GM23338 (cell line): ENCODE measurements at regions not wholly inside any gene's neighbourhood (a gene's known extent, or its start where the extent isn't known, plus 50 kb on each side); places are given as distances from the start of the nearest gene placed in this dataset.

Source experiments
- ATAC-seq: fragments of 200-7000 bp; cut with Tn5 transposase; 3 replicates; pipeline ENCODE4 v1.9.1; 2020
- DNase-seq: peaks from one replicate; pipeline ENCODE4 v3.0.0-alpha.2; 2015; ENCODE audit warnings: low spot score
- H2AFZ ChIP-seq: fragments of 200-600 bp; sonication (generic); 2 replicates; pipeline ENCODE4 v1.8.0; 2016; ENCODE audit warnings: antibody characterized with exemption, mild to moderate bottlenecking, moderate library complexity
- H3F3A ChIP-seq: fragments of 200-600 bp; sonication (generic); replicated peaks from 2 replicates; pipeline ENCODE4 v1.8.0; 2017; ENCODE audit warnings: antibody characterized with exemption, mixed run types, low read depth
- H3K27ac ChIP-seq: fragments of 200-600 bp; sonication (generic); 2 replicates; pipeline ENCODE4 v1.6.1; 2016; ENCODE audit warnings: low read depth
- H3K27me3 ChIP-seq: fragments of 200-600 bp; sonication (generic); 2 replicates; pipeline ENCODE4 v1.8.0; 2016; ENCODE audit warnings: mild to moderate bottlenecking, mixed run types, moderate library complexity; ENCODE audit not compliant: insufficient read depth
- H3K36me3 ChIP-seq: fragments of 200-600 bp; sonication (generic); 2 replicates; pipeline ENCODE4 v1.8.0; 2016; ENCODE audit warnings: mild to moderate bottlenecking; ENCODE audit not compliant: insufficient read depth
- H3K4me1 ChIP-seq: fragments of 200-600 bp; sonication (generic); 2 replicates; pipeline ENCODE4 v1.8.0; 2016; ENCODE audit warnings: mild to moderate bottlenecking, moderate library complexity; ENCODE audit not compliant: insufficient read depth
- H3K4me2 ChIP-seq: fragments of 200-600 bp; sonication (generic); 2 replicates; pipeline ENCODE4 v1.7.1; 2017; ENCODE audit warnings: mixed run types
- H3K4me3 ChIP-seq: fragments of 200-600 bp; sonication (generic); 2 replicates; pipeline ENCODE4 v1.6.1; 2016; ENCODE audit warnings: mixed run types
- H3K79me2 ChIP-seq: fragments of 200-600 bp; sonication (generic); replicated peaks from 2 replicates; pipeline ENCODE4 v1.8.0; 2017; ENCODE audit warnings: mild to moderate bottlenecking; ENCODE audit not compliant: insufficient read depth
- H3K9me2 ChIP-seq: fragments of 200-600 bp; sonication (generic); 2 replicates; pipeline ENCODE4 v1.8.0; 2017; ENCODE audit not compliant: insufficient read depth
- H4K20me1 ChIP-seq: fragments of 200-600 bp; sonication (generic); replicated peaks from 2 replicates; pipeline ENCODE4 v1.8.0; 2017; ENCODE audit warnings: mild to moderate bottlenecking; ENCODE audit not compliant: insufficient read depth
- H3K27ac Mint-ChIP-seq: 2 replicates; pipeline ENCODE4 v1.8.0; 2020; ENCODE audit warnings: inconsistent platforms, mild to moderate bottlenecking, moderate library complexity, mixed read lengths
- H3K27me3 Mint-ChIP-seq: 3 replicates; pipeline ENCODE4 v1.8.0; 2022; ENCODE audit warnings: low read depth, mild to moderate bottlenecking, moderate library complexity, mixed read lengths, inconsistent platforms; ENCODE audit not compliant: insufficient read depth, poor library complexity
- H3K36me3 Mint-ChIP-seq: 3 replicates; pipeline ENCODE4 v1.8.0; 2021; ENCODE audit warnings: low read depth, mild to moderate bottlenecking, inconsistent platforms, moderate library complexity, mixed read lengths
- H3K4me1 Mint-ChIP-seq: 3 replicates; pipeline ENCODE4 v1.8.0; 2020; ENCODE audit warnings: mild to moderate bottlenecking, inconsistent platforms, mixed read lengths
- H3K4me3 Mint-ChIP-seq: 3 replicates; pipeline ENCODE4 v1.8.0; 2021; ENCODE audit warnings: moderate library complexity, mild to moderate bottlenecking, inconsistent platforms, mixed read lengths
- H3K9me3 Mint-ChIP-seq: 3 replicates; pipeline ENCODE4 v1.8.0; 2020; ENCODE audit warnings: moderate library complexity, mild to moderate bottlenecking, inconsistent platforms, mixed read lengths
- CREB1 ChIP-seq: fragments of 250-450 bp; sonication (Bioruptor Pico); IDR thresholded peaks from 2 replicates; pipeline ENCODE4 v1.5.0; 2020; ENCODE audit warnings: low read depth, mild to moderate bottlenecking, moderate library complexity
- CTCF ChIP-seq, 2 experiments: fragments of 200-600 bp in 1 of 2; sonication (generic) in 1 of 2; conservative IDR thresholded peaks; 2 replicates each; pipeline versions ENCODE4 v1.5.1 to v1.6.1; 2016 to 2017; ENCODE audit warnings: antibody characterized with exemption in 2 of 2, low read depth in 2 of 2, mild to moderate bottlenecking in 2 of 2, moderate library complexity in 1 of 2
- EZH2 ChIP-seq: fragments of 200-600 bp; sonication (generic); IDR thresholded peaks from one replicate; pipeline ENCODE4 v1.8.0; 2017; ENCODE audit warnings: antibody characterized with exemption, mild to moderate bottlenecking, low read depth; ENCODE audit not compliant: unreplicated experiment
- EZH2phosphoT487 ChIP-seq: fragments of 200-600 bp; sonication (generic); IDR thresholded peaks from one replicate; pipeline ENCODE4 v1.8.1; 2018; ENCODE audit warnings: antibody characterized with exemption; ENCODE audit not compliant: unreplicated experiment
- JUNB ChIP-seq: IDR thresholded peaks from one replicate; pipeline ENCODE4 v1.6.1; 2016; ENCODE audit warnings: antibody characterized with exemption; ENCODE audit not compliant: unreplicated experiment
- NANOG ChIP-seq: IDR thresholded peaks from 2 replicates; pipeline ENCODE4 v1.6.1; 2016; ENCODE audit warnings: antibody characterized with exemption, borderline replicate concordance
- STAT1 ChIP-seq: IDR thresholded peaks from one replicate; pipeline ENCODE4 v1.6.1; 2016; ENCODE audit warnings: antibody characterized with exemption; ENCODE audit not compliant: unreplicated experiment
- ZNF331 ChIP-seq: fragments of 250-450 bp; sonication (Bioruptor Pico); IDR thresholded peaks from 2 replicates; pipeline ENCODE4 v1.5.0; 2020; ENCODE audit warnings: low read depth, mild to moderate bottlenecking, moderate library complexity
- ZNF462 ChIP-seq: fragments of 250-450 bp; sonication (Bioruptor Pico); IDR thresholded peaks from 2 replicates; pipeline ENCODE4 v1.5.0; 2020; ENCODE audit warnings: mild to moderate bottlenecking, moderate library complexity

- TF ChIP-seq ZNF462 (CRISPR knock-in tag) (no peak), EZH2phosphoT487 (no peak), ZNF331 (CRISPR knock-in tag) (no peak), CREB1 (CRISPR knock-in tag) (no peak), CTCF (conservative IDR thresholded peaks at IDR 0.05; ENCODE audit: low read depth in 2 of 2) (no peak), EZH2 (no peak), JUNB (no peak)
These were observed 867.1 kb downstream of the GATA3 start (continued) for GRCh38 chr10:8921568-8921967.

- Histone ChIP-seq H4K20me1 (no peaks in the 10 kb centered on the region), H3K4me1 (peaks cover 20% of the 10 kb centered on the region), H3K27ac (no peak overlapping the region), H3K4me2 (no peak overlapping the region), H2AFZ (no peak overlapping the region), H3K79me2 (no peaks in the 10 kb centered on the region), H3K4me3 (no peak overlapping the region), H3F3A (no peaks in the 10 kb centered on the region), H3K36me3 (no peaks in the 10 kb centered on the region), H3K9me2 (no peaks in the 10 kb centered on the region), H3K27me3 (no peaks in the 10 kb centered on the region)
- H3K4me1 Mint-ChIP-seq: peaks cover 14% of the 10 kb centered on the region
- H3K36me3 Mint-ChIP-seq: no peaks in the 10 kb centered on the region
- H3K27ac Mint-ChIP-seq: no peak overlapping the region
- no peak overlapping the region for H3K4me3 Mint-ChIP-seq
- no peaks in the 10 kb centered on the region for H3K27me3 Mint-ChIP-seq
- no peak for ATAC-seq
- no peaks in the 10 kb centered on the region for H3K9me3 Mint-ChIP-seq
- no peak for DNase-seq
- TF ChIP-seq STAT1 (no peak), ZNF462 (CRISPR knock-in tag) (no peak), NANOG (no peak), EZH2phosphoT487 (no peak)
These were observed 868.6 kb downstream of the GATA3 start for GRCh38 chr10:8923096-8923495.
